ENCODE measurements at regions not wholly inside any gene's neighbourhood (a gene's known extent, or its start where the extent isn't known, plus 50 kb on each side); places are given as distances from the start of the nearest gene placed in this dataset.

DNA sequence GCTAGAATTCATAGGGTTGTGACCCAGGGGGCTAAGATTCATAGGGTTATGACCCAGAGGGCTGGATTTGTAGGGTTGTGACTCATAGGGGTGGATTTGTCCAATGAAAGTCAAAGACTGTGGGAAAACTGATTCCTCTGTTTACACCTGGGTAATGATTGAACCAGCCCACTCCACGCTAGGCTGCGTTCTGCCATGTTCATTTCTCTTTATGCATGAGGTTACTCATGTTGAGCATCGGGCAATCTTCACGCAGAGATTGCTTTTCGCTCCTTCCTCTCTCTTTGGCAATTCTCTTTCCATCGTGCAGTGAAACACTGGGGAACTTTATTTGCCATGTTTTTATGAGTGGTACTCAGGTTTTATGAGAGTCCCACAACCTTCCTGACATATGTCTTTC lies 127.8 kb downstream of the CRLF2 start:
- no peaks in the 10 kb centered on the region for H3K36me3 ChIP-seq (replicated peaks in 1 of 2; ENCODE audit: control extremely low read depth in 1 of 2, control insufficient read depth in 1 of 2, extremely low read depth in 1 of 2, insufficient read depth in 2 of 2, low read length in 1 of 2)
- CTCF ChIA-PET: no interaction called here
- Mint-ChIP-seq H3K27ac (no peak overlapping the region), H3K27me3 (peaks cover 5% of the 10 kb centered on the region), H3K4me3 (no peak overlapping the region), H3K4me1 (no peaks in the 10 kb centered on the region), H3K9me3 (ENCODE audit: insufficient read depth) (no peaks in the 10 kb centered on the region)
- no peak for TF ChIP-seq EZH2 (IDR thresholded peaks at IDR 0.05; ENCODE audit: borderline replicate concordance, insufficient read depth, low read depth, low read length, poor library complexity, severe bottlenecking)
- TF ChIP-seq, protein P1, sequence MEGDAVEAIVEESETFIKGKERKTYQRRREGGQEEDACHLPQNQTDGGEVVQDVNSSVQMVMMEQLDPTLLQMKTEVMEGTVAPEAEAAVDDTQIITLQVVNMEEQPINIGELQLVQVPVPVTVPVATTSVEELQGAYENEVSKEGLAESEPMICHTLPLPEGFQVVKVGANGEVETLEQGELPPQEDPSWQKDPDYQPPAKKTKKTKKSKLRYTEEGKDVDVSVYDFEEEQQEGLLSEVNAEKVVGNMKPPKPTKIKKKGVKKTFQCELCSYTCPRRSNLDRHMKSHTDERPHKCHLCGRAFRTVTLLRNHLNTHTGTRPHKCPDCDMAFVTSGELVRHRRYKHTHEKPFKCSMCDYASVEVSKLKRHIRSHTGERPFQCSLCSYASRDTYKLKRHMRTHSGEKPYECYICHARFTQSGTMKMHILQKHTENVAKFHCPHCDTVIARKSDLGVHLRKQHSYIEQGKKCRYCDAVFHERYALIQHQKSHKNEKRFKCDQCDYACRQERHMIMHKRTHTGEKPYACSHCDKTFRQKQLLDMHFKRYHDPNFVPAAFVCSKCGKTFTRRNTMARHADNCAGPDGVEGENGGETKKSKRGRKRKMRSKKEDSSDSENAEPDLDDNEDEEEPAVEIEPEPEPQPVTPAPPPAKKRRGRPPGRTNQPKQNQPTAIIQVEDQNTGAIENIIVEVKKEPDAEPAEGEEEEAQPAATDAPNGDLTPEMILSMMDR (IDR thresholded peaks at IDR 0.05): no peak
- DNase-seq: no peak
- no peaks in the 10 kb centered on the region for H4K20me1 ChIP-seq (ENCODE audit: control insufficient read depth, insufficient read depth, low read length, poor library complexity, severe bottlenecking)
- no peaks in the 10 kb centered on the region for H3K79me2 ChIP-seq (ENCODE audit: control insufficient read depth, insufficient read depth, low read length)
- no peak overlapping the region for H3K27ac ChIP-seq (ENCODE audit: low read length in 2 of 2)
- H3K9ac ChIP-seq (ENCODE audit: low read length): no peak overlapping the region
- H3K4me1 ChIP-seq (ENCODE audit: control insufficient read depth in 2 of 2, insufficient read depth in 2 of 2, low read length in 2 of 2): no peaks in the 10 kb centered on the region
- WGBS (ENCODE audit: insufficient coverage): 93% methylated on average over 3 of the region's 6 CpGs
- no peak overlapping the region for H3K4me2 ChIP-seq (replicated peaks; ENCODE audit: low read depth, low read length, poor library complexity, severe bottlenecking)
- intact Hi-C loops (cut with micrococcal nuclease): no loop called here
- H2AFZ ChIP-seq (ENCODE audit: insufficient read depth, low read depth, low read length, poor library complexity, severe bottlenecking): no peak overlapping the region
- ATAC-seq (ENCODE audit: low read depth): no peak
- H3K4me3 ChIP-seq (ENCODE audit: control extremely low read depth in 1 of 5, extremely low read depth in 1 of 5, insufficient read depth in 1 of 5, low read depth in 2 of 5, low read length in 4 of 5): no peak overlapping the region
- H3K9me3 ChIP-seq (ENCODE audit: control extremely low read depth in 1 of 3, control insufficient read depth in 2 of 3, insufficient read depth in 1 of 3, low read length in 2 of 3): peaks cover 0 to 4% (median 0%) of the 10 kb centered on the region in 3 donors
- POLR2A ChIA-PET: no interaction called here
- H3K27me3 ChIP-seq (replicated peaks in 1 of 4; ENCODE audit: control extremely low read depth in 1 of 4, control insufficient read depth in 3 of 4, insufficient read depth in 4 of 4, low read length in 3 of 4): no peaks in the 10 kb centered on the region

- WGBS (ENCODE audit: insufficient coverage): 56% methylated on average over 20 of the region's 29 CpGs
- no peaks in the 10 kb centered on the region for H3K27me3 Mint-ChIP-seq
- intact Hi-C loops (cut with micrococcal nuclease): no loop called here
- Histone ChIP-seq H3K9ac (ENCODE audit: low read length) (no peak overlapping the region), H3K9me3 (ENCODE audit: control extremely low read depth in 1 of 3, control insufficient read depth in 2 of 3, insufficient read depth in 1 of 3, low read length in 2 of 3) (peaks cover 0 to 29% (median 9%) of the 10 kb centered on the region in 3 donors), H3K79me2 (ENCODE audit: control insufficient read depth, insufficient read depth, low read length) (no peaks in the 10 kb centered on the region), H3K4me3 (ENCODE audit: control extremely low read depth in 1 of 5, extremely low read depth in 1 of 5, insufficient read depth in 1 of 5, low read depth in 2 of 5, low read length in 4 of 5) (no peak overlapping the region), H4K20me1 (ENCODE audit: control insufficient read depth, insufficient read depth, low read length, poor library complexity, severe bottlenecking) (no peaks in the 10 kb centered on the region), H3K27ac (ENCODE audit: low read length in 2 of 2) (no peak overlapping the region), H3K27me3 (replicated peaks in 1 of 4; ENCODE audit: control extremely low read depth in 1 of 4, control insufficient read depth in 3 of 4, insufficient read depth in 4 of 4, low read length in 3 of 4) (no peaks in the 10 kb centered on the region), H2AFZ (ENCODE audit: insufficient read depth, low read depth, low read length, poor library complexity, severe bottlenecking) (peak overlapping the region; percentile 51), H3K36me3 (replicated peaks in 1 of 2; ENCODE audit: control extremely low read depth in 1 of 2, control insufficient read depth in 1 of 2, extremely low read depth in 1 of 2, insufficient read depth in 2 of 2, low read length in 1 of 2) (no peaks in the 10 kb centered on the region), H3K4me2 (replicated peaks; ENCODE audit: low read depth, low read length, poor library complexity, severe bottlenecking) (no peak overlapping the region), H3K4me1 (ENCODE audit: control insufficient read depth in 2 of 2, insufficient read depth in 2 of 2, low read length in 2 of 2) (no peaks in the 10 kb centered on the region)
- ChIA-PET POLR2A (no interaction called here), CTCF (no interaction called here)
- no peaks in the 10 kb centered on the region for H3K4me1 Mint-ChIP-seq
- no peak for TF ChIP-seq EZH2 (IDR thresholded peaks at IDR 0.05; ENCODE audit: borderline replicate concordance, insufficient read depth, low read depth, low read length, poor library complexity, severe bottlenecking)
- TF ChIP-seq, protein P1 (IDR thresholded peaks at IDR 0.05): no peak
- H3K4me3 Mint-ChIP-seq: no peak overlapping the region
- H3K9me3 Mint-ChIP-seq (ENCODE audit: insufficient read depth): peaks cover 14% of the 10 kb centered on the region
- no peak for ATAC-seq (ENCODE audit: low read depth)
- no peak for DNase-seq
- H3K27ac Mint-ChIP-seq: no peak overlapping the region
These were observed 135.4 kb downstream of the CRLF2 start for GRCh38 chrX:1076871-1077651.
